Neural cell (in vitro differentiated cells): ENCODE measurements at regions not wholly inside any gene's neighbourhood (a gene's known extent, or its start where the extent isn't known, plus 50 kb on each side); places are given as distances from the start of the nearest gene placed in this dataset.

Experiments
- H2AFZ ChIP-seq: fragments of 200-600, 300-800 bp; sonication (generic), shearing (Covaris generic); 2 replicates; pipeline ENCODE4 v1.6.0; 2014; ENCODE audit warnings: low read depth, mild to moderate bottlenecking, antibody characterized with exemption, low read length, moderate library complexity
- H3F3A ChIP-seq: fragments of 200-600 bp; shearing (Covaris generic); 2 replicates; pipeline ENCODE4 v1.6.1; 2016; ENCODE audit warnings: mild to moderate bottlenecking, moderate library complexity, mixed read lengths, antibody characterized with exemption, low read length; ENCODE audit not compliant: insufficient read depth, poor library complexity, severe bottlenecking
- H3K27ac ChIP-seq: fragments of 200-600, 300-800 bp; sonication (generic), shearing (Covaris generic); 2 replicates; pipeline ENCODE4 v1.5.1; 2014; ENCODE audit warnings: mild to moderate bottlenecking, low read length, moderate library complexity
- H3K27me3 ChIP-seq: fragments of 300-800, 200-600 bp; sonication (generic), shearing (Covaris generic); 2 replicates; pipeline ENCODE4 v1.6.0; 2014; ENCODE audit warnings: mild to moderate bottlenecking, low read depth, low read length, moderate library complexity; ENCODE audit not compliant: insufficient read depth
- H3K36me3 ChIP-seq: fragments of 300-800, 200-600 bp; sonication (generic), shearing (Covaris generic); 2 replicates; pipeline ENCODE4 v1.5.1; 2014; ENCODE audit warnings: mild to moderate bottlenecking, antibody characterized with exemption, low read length, moderate library complexity; ENCODE audit not compliant: insufficient read depth
- H3K4me2 ChIP-seq: fragments of 300-800, 200-600 bp; sonication (generic), shearing (Covaris generic); 2 replicates; pipeline ENCODE4 v1.6.0; 2014; ENCODE audit warnings: mild to moderate bottlenecking, low read length
- H3K4me3 ChIP-seq: fragments of 300-800, 200-600 bp; sonication (generic), shearing (Covaris generic); 2 replicates; pipeline ENCODE4 v1.5.1; 2014; ENCODE audit warnings: mild to moderate bottlenecking, low read length, moderate library complexity
- H3K79me2 ChIP-seq: fragments of 200-600 bp; shearing (Covaris generic); replicated peaks from 2 replicates; pipeline ENCODE4 v1.6.0; 2014; ENCODE audit warnings: mild to moderate bottlenecking, low read length, moderate library complexity; ENCODE audit not compliant: insufficient read depth
- H3K9ac ChIP-seq: fragments of 300-800, 200-600 bp; sonication (generic), shearing (Covaris generic); 2 replicates; pipeline ENCODE4 v1.6.1; 2016; ENCODE audit warnings: mild to moderate bottlenecking, low read length, mixed read lengths
- H3K9me2 ChIP-seq: fragments of 200-600 bp; shearing (Covaris generic); 2 replicates; pipeline ENCODE4 v1.6.1; 2016; ENCODE audit warnings: mild to moderate bottlenecking, low read length, mixed read lengths; ENCODE audit not compliant: insufficient read depth
- H3K9me3 ChIP-seq: fragments of 200-600, 300-800 bp; sonication (generic), shearing (Covaris generic); 2 replicates; pipeline ENCODE4 v1.6.1; 2016; ENCODE audit warnings: mild to moderate bottlenecking, mixed run types, low read length, moderate library complexity, mixed read lengths
- H4K20me1 ChIP-seq: fragments of 200-600 bp; shearing (Covaris generic); 2 replicates; pipeline ENCODE4 v1.6.1; 2016; ENCODE audit warnings: mild to moderate bottlenecking, mixed run types; ENCODE audit not compliant: insufficient read depth
- EP300 ChIP-seq: fragments of 450-650 bp; conservative IDR thresholded peaks from 2 replicates; pipeline ENCODE4 v1.6.1; 2014; ENCODE audit warnings: antibody characterized with exemption, mild to moderate bottlenecking, moderate library complexity; ENCODE audit not compliant: poor library complexity, severe bottlenecking
- EZH2 ChIP-seq: fragments of 200-600, 300-800 bp; shearing (Covaris generic), sonication (generic); IDR thresholded peaks from 2 replicates; pipeline ENCODE4 v1.6.1; 2014; ENCODE audit warnings: antibody characterized with exemption, low read length, borderline replicate concordance, mild to moderate bottlenecking; ENCODE audit not compliant: insufficient read depth, poor library complexity, severe bottlenecking
- MXI1 ChIP-seq: fragments of 450-650 bp; conservative IDR thresholded peaks from 2 replicates; pipeline ENCODE4 v1.6.1; 2014; ENCODE audit warnings: antibody characterized with exemption, mild to moderate bottlenecking; ENCODE audit not compliant: poor library complexity, severe bottlenecking
- POLR2AphosphoS5 ChIP-seq: IDR thresholded peaks from 2 replicates; pipeline ENCODE4 v1.6.1; 2012
- RAD21 ChIP-seq: fragments of 450-650 bp; conservative IDR thresholded peaks from 2 replicates; pipeline ENCODE4 v1.6.1; 2014; ENCODE audit warnings: antibody characterized with exemption, mild to moderate bottlenecking, moderate library complexity
- SMC3 ChIP-seq: fragments of 450-650 bp; conservative IDR thresholded peaks from 2 replicates; pipeline ENCODE4 v1.6.1; 2014; ENCODE audit warnings: antibody characterized with exemption, mild to moderate bottlenecking, moderate library complexity; ENCODE audit not compliant: poor library complexity
- TAF1 ChIP-seq: IDR thresholded peaks from 2 replicates; pipeline ENCODE4 v1.6.1; 2012; ENCODE audit warnings: low read depth
- TF ChIP-seq, protein P1 (sequence below): fragments of 450-650 bp; IDR thresholded peaks from 2 replicates; pipeline ENCODE4 v1.5.1; 2014; ENCODE audit warnings: antibody characterized with exemption, mild to moderate bottlenecking, moderate library complexity; ENCODE audit not compliant: poor library complexity, severe bottlenecking
- TF ChIP-seq, protein P2 (sequence below): IDR thresholded peaks from 2 replicates; pipeline ENCODE4 v1.6.1; 2012; ENCODE audit warnings: borderline replicate concordance

DNA sequence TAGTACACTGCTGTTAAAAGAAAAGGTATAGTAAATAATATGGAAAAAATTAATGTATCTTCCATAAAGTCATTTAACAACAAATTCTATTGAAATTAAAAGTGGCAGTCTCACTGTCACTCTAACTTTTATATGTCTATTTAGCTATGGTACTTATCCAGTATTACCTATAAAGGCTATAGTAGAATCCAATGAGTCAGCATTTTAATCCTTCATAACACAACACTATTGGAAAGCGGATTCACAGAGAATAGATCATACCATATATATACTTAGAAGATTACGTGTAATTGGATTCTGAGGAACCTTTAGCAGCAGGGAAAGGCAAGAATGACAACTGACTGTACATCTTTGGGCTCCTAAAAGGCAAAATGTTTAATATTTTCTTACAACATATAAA is 1942.6 kb downstream of the PCDH7 start:
- Histone ChIP-seq H3K4me2 (no peak overlapping the region), H3K27ac (no peak overlapping the region), H3K36me3 (no peaks in the 10 kb centered on the region), H3K9me2 (no peaks in the 10 kb centered on the region), H2AFZ (no peak overlapping the region), H3K9me3 (no peaks in the 10 kb centered on the region), H3K79me2 (no peaks in the 10 kb centered on the region), H3K27me3 (no peaks in the 10 kb centered on the region), H3K4me3 (no peak overlapping the region), H3F3A (no peaks in the 10 kb centered on the region), H4K20me1 (no peaks in the 10 kb centered on the region), H3K9ac (no peak overlapping the region)
- TF ChIP-seq, protein P1, sequence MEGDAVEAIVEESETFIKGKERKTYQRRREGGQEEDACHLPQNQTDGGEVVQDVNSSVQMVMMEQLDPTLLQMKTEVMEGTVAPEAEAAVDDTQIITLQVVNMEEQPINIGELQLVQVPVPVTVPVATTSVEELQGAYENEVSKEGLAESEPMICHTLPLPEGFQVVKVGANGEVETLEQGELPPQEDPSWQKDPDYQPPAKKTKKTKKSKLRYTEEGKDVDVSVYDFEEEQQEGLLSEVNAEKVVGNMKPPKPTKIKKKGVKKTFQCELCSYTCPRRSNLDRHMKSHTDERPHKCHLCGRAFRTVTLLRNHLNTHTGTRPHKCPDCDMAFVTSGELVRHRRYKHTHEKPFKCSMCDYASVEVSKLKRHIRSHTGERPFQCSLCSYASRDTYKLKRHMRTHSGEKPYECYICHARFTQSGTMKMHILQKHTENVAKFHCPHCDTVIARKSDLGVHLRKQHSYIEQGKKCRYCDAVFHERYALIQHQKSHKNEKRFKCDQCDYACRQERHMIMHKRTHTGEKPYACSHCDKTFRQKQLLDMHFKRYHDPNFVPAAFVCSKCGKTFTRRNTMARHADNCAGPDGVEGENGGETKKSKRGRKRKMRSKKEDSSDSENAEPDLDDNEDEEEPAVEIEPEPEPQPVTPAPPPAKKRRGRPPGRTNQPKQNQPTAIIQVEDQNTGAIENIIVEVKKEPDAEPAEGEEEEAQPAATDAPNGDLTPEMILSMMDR, result no peak
- TF ChIP-seq, protein P2, sequence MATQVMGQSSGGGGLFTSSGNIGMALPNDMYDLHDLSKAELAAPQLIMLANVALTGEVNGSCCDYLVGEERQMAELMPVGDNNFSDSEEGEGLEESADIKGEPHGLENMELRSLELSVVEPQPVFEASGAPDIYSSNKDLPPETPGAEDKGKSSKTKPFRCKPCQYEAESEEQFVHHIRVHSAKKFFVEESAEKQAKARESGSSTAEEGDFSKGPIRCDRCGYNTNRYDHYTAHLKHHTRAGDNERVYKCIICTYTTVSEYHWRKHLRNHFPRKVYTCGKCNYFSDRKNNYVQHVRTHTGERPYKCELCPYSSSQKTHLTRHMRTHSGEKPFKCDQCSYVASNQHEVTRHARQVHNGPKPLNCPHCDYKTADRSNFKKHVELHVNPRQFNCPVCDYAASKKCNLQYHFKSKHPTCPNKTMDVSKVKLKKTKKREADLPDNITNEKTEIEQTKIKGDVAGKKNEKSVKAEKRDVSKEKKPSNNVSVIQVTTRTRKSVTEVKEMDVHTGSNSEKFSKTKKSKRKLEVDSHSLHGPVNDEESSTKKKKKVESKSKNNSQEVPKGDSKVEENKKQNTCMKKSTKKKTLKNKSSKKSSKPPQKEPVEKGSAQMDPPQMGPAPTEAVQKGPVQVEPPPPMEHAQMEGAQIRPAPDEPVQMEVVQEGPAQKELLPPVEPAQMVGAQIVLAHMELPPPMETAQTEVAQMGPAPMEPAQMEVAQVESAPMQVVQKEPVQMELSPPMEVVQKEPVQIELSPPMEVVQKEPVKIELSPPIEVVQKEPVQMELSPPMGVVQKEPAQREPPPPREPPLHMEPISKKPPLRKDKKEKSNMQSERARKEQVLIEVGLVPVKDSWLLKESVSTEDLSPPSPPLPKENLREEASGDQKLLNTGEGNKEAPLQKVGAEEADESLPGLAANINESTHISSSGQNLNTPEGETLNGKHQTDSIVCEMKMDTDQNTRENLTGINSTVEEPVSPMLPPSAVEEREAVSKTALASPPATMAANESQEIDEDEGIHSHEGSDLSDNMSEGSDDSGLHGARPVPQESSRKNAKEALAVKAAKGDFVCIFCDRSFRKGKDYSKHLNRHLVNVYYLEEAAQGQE, result no peak
- TF ChIP-seq EP300, result no peak
- TF ChIP-seq POLR2AphosphoS5, result no peak
- no peak for TF ChIP-seq MXI1
- no peak for TF ChIP-seq TAF1
- no peak for TF ChIP-seq RAD21
- TF ChIP-seq EZH2, result no peak

DNA sequence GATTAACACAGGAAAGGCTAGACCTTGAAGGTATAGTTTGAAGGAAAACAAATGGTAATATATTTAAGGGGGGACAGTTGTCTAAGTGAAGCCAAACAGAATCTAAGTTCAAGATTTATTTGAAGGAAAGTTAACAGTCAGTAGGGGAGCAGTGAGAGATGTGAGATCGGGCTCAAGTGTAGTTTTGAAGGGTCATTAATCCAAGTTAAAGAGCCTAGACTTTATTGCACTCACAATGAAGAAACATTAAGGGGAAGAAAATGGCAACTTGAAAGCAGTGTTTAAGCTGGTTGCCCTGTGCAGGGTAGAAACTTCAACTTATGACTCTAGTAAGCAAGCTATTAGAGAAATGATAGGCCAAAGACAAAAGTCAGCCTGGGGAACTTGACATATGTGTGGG is 1952.2 kb downstream of the PCDH7 start:
- TF ChIP-seq, protein P1, result no peak
- no peak for TF ChIP-seq SMC3
- no peak for TF ChIP-seq TAF1
- no peak for TF ChIP-seq EZH2
- no peak for TF ChIP-seq POLR2AphosphoS5
- TF ChIP-seq, protein P2, result no peak
- no peak for TF ChIP-seq MXI1
- no peak for TF ChIP-seq RAD21
- no peak for TF ChIP-seq EP300
- H3K4me3 ChIP-seq, result no peak overlapping the region
- H3K9me2 ChIP-seq, result no peaks in the 10 kb centered on the region
- H2AFZ ChIP-seq, result no peak overlapping the region
- H3K9me3 ChIP-seq, result no peaks in the 10 kb centered on the region
- H3K79me2 ChIP-seq, result no peaks in the 10 kb centered on the region
- no peak overlapping the region for H3K27ac ChIP-seq
- no peak overlapping the region for H3K9ac ChIP-seq
- H4K20me1 ChIP-seq, result no peaks in the 10 kb centered on the region
- no peak overlapping the region for H3K4me2 ChIP-seq
- no peaks in the 10 kb centered on the region for H3F3A ChIP-seq
- no peaks in the 10 kb centered on the region for H3K27me3 ChIP-seq
- no peaks in the 10 kb centered on the region for H3K36me3 ChIP-seq
